ENCODE measurements at regions not wholly inside any gene's neighbourhood (a gene's known extent, or its start where the extent isn't known, plus 50 kb on each side); places are given as distances from the start of the nearest gene placed in this dataset.

- DNase-seq: no peak
These were observed 64.3 kb upstream of the IGLL5 start for GRCh38 chr22:22823131-22823810.

- no peak for DNase-seq
These were observed 63.0 kb upstream of the IGLL5 start for GRCh38 chr22:22824340-22825212.

DNA sequence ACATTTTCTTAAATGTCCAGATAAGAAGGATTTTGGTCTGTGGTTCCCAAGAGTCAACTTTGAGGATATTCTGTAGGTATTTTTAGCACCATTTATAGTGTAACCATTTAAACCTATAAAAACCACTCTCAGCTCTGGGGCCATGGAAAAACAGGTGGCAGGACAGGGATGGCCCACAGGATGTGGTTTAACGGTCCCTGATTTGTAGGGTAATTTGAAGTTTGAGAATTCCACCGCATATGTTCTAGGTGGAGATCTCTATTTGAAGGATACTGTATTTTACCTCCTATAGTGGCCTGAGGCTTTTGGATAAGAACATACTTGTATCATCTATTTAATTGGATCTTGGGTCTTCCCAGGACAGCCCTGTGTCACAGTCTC is 62.4 kb upstream of the IGLL5 start:
- DNase-seq: no peak

GRCh38 chr22:22827187-22827939 is 60.3 kb upstream of the IGLL5 start:
- no peak for DNase-seq

GRCh38 chr22:22830193-22830592 is 57.4 kb upstream of the IGLL5 start:
- no peak for DNase-seq

- DNase-seq: no peak
These were observed 56.5 kb upstream of the IGLL5 start for GRCh38 chr22:22830957-22831688.

GRCh38 chr22:22833059-22833458 is 54.6 kb upstream of the IGLL5 start:
- no peak for DNase-seq

DNA sequence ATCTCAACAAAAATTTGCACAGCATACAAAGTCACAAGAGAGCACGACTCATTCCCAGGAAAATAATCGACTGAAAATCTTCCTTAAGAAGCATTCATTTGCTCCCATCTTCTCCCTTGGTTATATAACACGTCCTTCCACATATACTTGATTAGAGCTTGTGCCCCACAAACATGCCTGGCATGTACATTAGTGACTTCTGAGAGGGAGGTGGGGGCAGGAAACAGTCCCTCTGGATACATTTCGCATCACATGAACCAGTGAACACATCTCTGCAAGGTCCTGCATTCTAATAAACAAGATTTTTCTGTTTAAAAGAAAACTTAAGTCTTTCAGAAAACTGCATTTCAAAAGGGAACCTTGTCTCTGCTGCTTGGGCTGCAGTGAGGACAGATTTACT is 54.1 kb upstream of the IGLL5 start:
- no peak for DNase-seq

GRCh38 chr22:22834204-22834603 is 53.4 kb upstream of the IGLL5 start:
- DNase-seq: no peak

DNA sequence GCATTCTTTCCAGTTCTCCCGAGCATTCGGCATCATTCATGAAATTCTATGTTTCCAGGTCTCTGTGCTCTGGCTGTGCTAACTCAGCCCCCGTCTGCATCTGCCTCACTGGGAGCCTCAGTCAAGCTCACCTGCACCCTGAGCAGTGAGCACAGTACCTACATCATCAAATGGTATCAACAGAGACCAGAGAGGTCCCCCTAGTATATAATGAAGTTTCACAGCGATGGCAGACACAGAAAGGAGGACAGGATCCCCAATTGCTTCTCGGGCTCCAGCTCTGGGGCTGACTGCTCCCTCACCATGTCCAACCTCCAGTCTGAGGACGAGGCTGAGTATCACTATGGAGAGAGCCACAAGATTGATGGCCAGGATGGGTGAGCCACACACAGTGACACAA is 52.8 kb upstream of the IGLL5 start:
- no peak for DNase-seq

DNA sequence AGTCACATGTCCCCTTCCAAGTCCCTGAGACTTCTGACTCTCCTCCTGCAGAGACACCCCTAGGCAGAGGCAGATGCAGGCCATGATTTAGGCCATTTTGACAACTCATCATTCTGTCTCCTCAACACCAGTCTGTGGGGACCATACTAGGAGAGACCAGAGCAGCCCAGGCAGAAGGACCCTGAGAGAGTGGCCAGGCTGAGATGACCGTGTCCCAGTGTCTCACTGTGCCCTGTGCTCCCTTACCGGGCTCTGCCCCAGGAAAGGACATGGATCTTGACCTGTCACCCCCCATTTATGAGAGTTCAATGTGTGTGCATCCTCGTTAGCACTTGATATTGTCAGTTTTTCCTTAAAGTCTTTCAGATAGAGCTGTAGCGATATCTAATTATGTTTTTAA is 52.4 kb upstream of the IGLL5 start:
- no peak for DNase-seq

- no peak for DNase-seq
These were observed 51.8 kb upstream of the IGLL5 start for GRCh38 chr22:22835771-22836291.

- no peak for DNase-seq
These were observed 51.0 kb upstream of the IGLL5 start for GRCh38 chr22:22836635-22837034.
